LNCAP (cell line): ENCODE measurements at regions not wholly inside any gene's neighbourhood (a gene's known extent, or its start where the extent isn't known, plus 50 kb on each side); places are given as distances from the start of the nearest gene placed in this dataset.

Experiments used
- TF ChIP-seq, protein P1 (sequence below): fragments of 450-650 bp; IDR thresholded peaks from 2 replicates; pipeline ENCODE4 v1.5.1; 2017; ENCODE audit warnings: mild to moderate bottlenecking

DNA sequence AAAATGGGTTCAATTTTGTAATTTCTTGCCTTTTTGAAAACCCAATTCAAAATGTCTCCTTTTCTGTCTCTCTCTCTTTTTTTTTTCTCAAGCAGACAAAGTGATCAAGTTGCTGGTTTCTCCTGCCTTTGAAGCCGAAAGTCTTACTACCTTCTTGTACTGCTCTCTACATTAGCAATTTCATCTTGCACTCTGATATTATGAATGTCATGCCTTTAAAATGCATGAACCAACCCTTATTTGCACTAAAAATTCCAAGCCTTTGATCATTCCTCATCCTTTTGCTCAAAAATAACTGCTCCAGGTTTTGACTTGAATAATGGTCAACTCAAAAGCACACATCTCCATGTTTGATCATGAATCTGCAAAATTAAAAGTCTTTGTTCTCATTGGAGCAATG lies 125.2 kb downstream of the CETN3 start:
- TF ChIP-seq, protein P1, sequence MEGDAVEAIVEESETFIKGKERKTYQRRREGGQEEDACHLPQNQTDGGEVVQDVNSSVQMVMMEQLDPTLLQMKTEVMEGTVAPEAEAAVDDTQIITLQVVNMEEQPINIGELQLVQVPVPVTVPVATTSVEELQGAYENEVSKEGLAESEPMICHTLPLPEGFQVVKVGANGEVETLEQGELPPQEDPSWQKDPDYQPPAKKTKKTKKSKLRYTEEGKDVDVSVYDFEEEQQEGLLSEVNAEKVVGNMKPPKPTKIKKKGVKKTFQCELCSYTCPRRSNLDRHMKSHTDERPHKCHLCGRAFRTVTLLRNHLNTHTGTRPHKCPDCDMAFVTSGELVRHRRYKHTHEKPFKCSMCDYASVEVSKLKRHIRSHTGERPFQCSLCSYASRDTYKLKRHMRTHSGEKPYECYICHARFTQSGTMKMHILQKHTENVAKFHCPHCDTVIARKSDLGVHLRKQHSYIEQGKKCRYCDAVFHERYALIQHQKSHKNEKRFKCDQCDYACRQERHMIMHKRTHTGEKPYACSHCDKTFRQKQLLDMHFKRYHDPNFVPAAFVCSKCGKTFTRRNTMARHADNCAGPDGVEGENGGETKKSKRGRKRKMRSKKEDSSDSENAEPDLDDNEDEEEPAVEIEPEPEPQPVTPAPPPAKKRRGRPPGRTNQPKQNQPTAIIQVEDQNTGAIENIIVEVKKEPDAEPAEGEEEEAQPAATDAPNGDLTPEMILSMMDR, result no peak

DNA sequence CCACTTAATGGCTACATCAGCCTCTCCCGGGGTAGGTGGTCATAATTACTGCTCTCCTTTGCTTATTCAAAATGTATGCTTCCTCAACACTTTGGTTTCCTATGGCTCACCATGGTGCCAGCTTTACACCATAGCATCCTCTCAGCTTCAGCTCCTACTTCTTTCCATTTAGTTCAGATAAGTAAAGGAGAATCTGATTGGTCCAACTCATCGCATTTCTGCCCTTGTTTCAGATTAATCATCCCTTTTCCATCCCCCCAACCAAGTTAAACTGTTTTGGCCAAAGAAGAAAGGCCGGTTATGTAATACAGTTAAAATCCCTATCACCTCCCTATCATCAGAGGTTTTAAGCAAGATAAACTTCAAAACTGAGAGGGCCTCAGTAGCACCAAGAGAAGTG lies 130.5 kb downstream of the CETN3 start:
- TF ChIP-seq, protein P1, result no peak

DNA sequence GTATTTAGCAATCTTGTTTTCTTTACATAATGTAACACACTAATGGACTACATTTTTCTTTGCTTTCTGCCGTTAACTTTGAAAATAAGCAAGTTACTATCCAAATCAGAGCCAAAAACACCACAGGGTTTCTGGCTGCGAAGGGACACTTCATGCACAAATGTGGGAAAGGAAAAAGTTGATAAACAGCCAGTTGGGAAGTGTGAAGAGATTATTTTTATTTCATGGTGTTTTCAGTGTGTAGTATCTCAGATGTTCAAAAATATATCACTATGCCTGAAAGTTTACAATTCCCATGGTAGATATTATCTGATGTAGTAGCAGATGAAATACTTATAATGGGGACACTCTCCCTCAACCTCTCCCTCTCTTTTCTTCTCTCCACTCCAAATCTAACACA lies 135.3 kb downstream of the CETN3 start:
- TF ChIP-seq, protein P1, result no peak

DNA sequence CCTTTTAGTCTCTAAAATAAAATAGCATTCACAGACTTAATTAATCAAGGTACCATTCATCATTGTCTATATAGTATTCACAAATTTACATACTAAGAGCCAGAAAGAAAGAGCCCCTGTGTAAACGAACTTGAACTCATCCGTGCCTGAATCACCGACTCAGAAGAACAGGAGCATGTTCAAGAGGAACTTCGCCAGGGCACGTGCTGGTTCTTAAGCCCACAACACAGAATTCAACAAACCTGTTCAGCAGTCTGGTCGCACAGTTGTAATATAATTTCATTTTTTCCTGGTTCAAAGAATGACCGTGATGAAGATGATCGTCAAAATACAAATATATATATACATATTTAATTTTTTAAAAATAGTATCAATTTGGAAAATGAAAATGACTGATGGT lies 141.9 kb downstream of the CETN3 start:
- TF ChIP-seq, protein P1, result no peak

DNA sequence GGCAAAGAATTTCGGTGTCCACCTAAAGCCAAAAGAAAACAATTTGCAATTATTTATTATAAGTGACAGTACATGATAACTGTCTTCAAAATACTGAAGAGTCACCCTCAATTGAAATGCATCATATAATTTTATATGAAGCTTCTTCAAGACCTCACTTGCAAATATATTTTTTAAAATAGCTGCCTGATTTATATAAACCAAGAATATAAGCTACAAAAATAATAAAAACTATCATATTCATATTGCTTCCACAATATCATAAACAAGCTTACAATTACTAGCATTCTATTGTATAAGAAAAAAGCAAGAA lies 144.1 kb downstream of the CETN3 start:
- TF ChIP-seq, protein P1, result peak; percentile 20; the same call in 1 of the 2 replicates

DNA sequence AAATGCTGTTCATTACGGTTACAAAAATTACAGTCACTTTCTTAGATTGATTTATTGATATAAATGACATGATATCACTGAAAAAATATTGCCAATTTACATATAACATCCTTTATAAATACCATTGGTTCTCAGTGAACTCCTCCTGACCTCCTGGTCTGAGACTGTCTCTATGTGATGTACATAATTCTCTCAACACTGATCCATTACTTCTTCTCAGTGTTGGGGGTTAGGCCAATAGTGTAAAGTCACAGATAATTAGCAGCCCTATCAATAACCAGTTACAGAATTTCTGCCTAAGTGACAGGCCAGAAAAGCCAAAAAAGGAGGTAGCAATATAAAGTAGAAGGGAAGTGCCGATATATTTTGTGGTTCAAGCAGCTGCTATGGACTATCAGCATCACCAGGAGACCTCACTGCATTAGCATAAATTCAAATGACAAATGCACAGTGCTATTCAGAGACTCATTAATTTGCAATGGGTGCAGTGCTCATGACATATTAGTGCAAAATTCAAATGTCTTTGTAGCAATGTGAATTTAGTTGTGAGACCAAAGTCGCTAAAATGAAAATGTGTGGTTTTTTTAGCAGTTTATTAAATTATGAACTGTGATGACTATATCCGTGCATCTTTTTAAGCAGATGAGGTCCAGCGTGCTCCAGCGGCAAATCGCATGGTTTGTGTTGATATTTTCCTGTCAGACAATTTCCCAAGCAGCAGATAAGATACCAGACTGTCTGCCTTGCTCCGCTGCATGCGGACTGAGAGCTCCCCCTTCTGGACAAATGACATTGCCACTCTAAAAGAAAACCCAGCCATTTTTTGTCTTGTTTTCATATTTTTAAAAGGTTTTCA lies 144.6 kb downstream of the CETN3 start:
- TF ChIP-seq, protein P1, result peak; percentile 95

DNA sequence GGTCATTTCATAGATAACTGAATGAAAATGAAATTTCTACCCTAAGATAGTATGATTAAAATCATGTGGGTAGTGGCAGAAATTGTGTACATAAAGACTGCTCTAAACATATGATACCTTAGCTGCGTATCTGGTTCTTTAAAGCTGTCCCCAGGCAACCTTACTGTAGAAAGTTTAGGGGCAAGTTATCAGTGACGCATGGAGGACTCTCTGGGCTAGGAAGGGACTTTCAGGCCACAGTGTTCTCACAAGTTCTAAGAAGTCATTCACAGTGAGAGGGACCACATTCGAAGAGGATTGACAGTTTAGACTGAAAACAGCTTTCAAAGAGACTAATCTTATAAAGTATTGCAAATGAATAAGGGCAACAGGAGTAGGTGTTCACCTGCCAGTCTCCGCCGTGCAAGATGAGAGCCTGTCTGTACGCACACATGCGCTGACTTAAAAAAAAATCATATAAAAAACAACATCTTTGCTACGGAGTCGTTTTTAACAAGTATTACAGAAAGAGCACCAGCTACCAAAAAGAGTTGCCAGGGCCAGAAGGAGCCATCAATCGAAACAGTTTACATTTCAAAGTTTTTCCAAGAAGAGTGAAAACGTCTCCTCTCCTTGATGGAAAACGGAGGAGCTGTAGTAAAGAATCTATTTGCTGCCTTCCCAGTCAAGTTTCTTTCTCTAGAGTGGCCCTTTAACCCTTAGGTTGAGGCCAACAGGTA lies 146.3 kb downstream of the CETN3 start:
- TF ChIP-seq, protein P1, result no peak
